MM.1S (cell line): ENCODE measurements at regions not wholly inside any gene's neighbourhood (a gene's known extent, or its start where the extent isn't known, plus 50 kb on each side); places are given as distances from the start of the nearest gene placed in this dataset.

ENCODE experiments used
- CTCF ChIP-seq: fragments of 300-600 bp; sonication (generic); IDR thresholded peaks from 2 replicates; pipeline ENCODE4 v1.5.1; 2016; ENCODE audit warnings: antibody characterized with exemption, low read length, mixed read lengths
- EZH2 ChIP-seq: fragments of 300-600 bp; sonication (generic); optimal IDR thresholded peaks from 2 replicates; pipeline ENCODE3; 2017; ENCODE audit warnings: low read depth, mild to moderate bottlenecking, antibody characterized with exemption, low read length, mixed read lengths
- EZH2phosphoT487 ChIP-seq: fragments of 300-600 bp; sonication (generic); IDR thresholded peaks from 2 replicates; pipeline ENCODE4 v1.6.1; 2018; ENCODE audit warnings: antibody characterized with exemption, low read length

DNA sequence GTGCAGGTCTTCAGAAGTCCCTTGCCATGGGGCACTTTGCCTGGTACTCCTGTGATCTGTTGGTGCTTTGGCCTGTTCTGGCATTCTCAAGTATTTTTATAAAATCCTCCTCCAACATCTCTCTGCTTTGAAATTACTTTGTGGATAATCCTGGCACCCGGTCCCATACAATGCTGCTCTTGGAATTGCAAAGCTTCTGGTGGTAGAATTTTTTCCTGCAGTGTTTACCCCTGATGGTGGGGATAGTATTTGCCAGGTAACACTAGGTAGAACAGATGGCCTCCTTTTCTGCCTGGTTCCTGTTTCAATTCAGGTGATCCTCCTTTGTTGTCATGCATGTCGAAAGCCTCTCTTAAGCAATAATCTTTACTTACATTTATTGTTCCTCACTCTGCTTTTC lies 109.8 kb upstream of the ATP10B start:
- TF ChIP-seq EZH2: no peak
- TF ChIP-seq CTCF: no peak
- TF ChIP-seq EZH2phosphoT487: no peak
